GM21360 (cell line): ENCODE measurements at regions not wholly inside any gene's neighbourhood (a gene's known extent, or its start where the extent isn't known, plus 50 kb on each side); places are given as distances from the start of the nearest gene placed in this dataset.
A peak's percentile ranks its signal among the peaks of the same experiment; 100 is the strongest.

Experiments
- ATAC-seq: cut with Tn5 transposase; IDR thresholded peaks from one replicate; pipeline ENCODE4 v1.9.1; 2021; ENCODE audit warnings: mild to moderate bottlenecking, moderate library complexity; ENCODE audit not compliant: unreplicated experiment

- peak; percentile 46 for ATAC-seq
Measured at GRCh38 chr18:51630706-51631105, 433.2 kb upstream of the MEX3C start.

- ATAC-seq: no peak
Measured at GRCh38 chr18:51637881-51638280, 440.4 kb upstream of the MEX3C start.

GRCh38 chr18:51639541-51639940 lies 442.1 kb upstream of the MEX3C start:
- no peak for ATAC-seq

GRCh38 chr18:51643483-51643882 lies 446.0 kb upstream of the MEX3C start:
- ATAC-seq: no peak

- ATAC-seq: no peak
Measured at GRCh38 chr18:51645607-51646006, 448.1 kb upstream of the MEX3C start.

- no peak for ATAC-seq
Measured at GRCh38 chr18:51647346-51647745, 449.9 kb upstream of the MEX3C start.

GRCh38 chr18:51647942-51648341 lies 450.5 kb upstream of the MEX3C start:
- no peak for ATAC-seq

- no peak for ATAC-seq
Measured at GRCh38 chr18:51649796-51650195, 452.3 kb upstream of the MEX3C start.

- no peak for ATAC-seq
Measured at GRCh38 chr18:51651761-51652160, 454.3 kb upstream of the MEX3C start.

GRCh38 chr18:51653507-51654213 lies 456.2 kb upstream of the MEX3C start:
- no peak for ATAC-seq

- ATAC-seq: peak; percentile 78
Measured at GRCh38 chr18:51654488-51655326, 457.2 kb upstream of the MEX3C start.

- ATAC-seq: peak; percentile 88
Measured at GRCh38 chr18:51655327-51655698, 457.8 kb upstream of the MEX3C start.

- ATAC-seq: no peak
Measured at GRCh38 chr18:51656249-51656648, 458.8 kb upstream of the MEX3C start.

GRCh38 chr18:51658436-51658835 lies 461.0 kb upstream of the MEX3C start:
- no peak for ATAC-seq

GRCh38 chr18:51659781-51660180 lies 462.3 kb upstream of the MEX3C start:
- no peak for ATAC-seq

- ATAC-seq: no peak
Measured at GRCh38 chr18:51660188-51660715, 462.8 kb upstream of the MEX3C start.

- no peak for ATAC-seq
Measured at GRCh38 chr18:51664236-51664635, 466.8 kb upstream of the MEX3C start.

- no peak for ATAC-seq
Measured at GRCh38 chr18:51666763-51667191, 469.3 kb upstream of the MEX3C start.

- no peak for ATAC-seq
Measured at GRCh38 chr18:51668101-51668500, 470.6 kb upstream of the MEX3C start.

GRCh38 chr18:51668607-51669006 lies 471.1 kb upstream of the MEX3C start:
- ATAC-seq: no peak

GRCh38 chr18:51686590-51686989 lies 489.1 kb upstream of the MEX3C start:
- ATAC-seq: no peak
